HepG2 (cell line): ENCODE measurements at regions not wholly inside any gene's neighbourhood (a gene's known extent, or its start where the extent isn't known, plus 50 kb on each side); places are given as distances from the start of the nearest gene placed in this dataset.

ENCODE experiments used
- ATAC-seq: fragments of 200-7000 bp; cut with Tn5 transposase; 3 replicates; pipeline ENCODE4 v1.9.1; 2020; ENCODE audit warnings: mild to moderate bottlenecking, moderate library complexity
- BruUV-seq: library from RNA; stranded (reverse); fragments of 400-500 nt; replicated peaks from 2 replicates; lab custom pipeline; 2021; lab: Mats Ljungman, UMichigan
- CTCF ChIA-PET: fragments of 300-600 bp; formaldehyde crosslinking; extraction: SDS; loops from one replicate; lab custom pipeline; 2021; ENCODE audit warnings: low total read pairs, inconsistent platforms, low intra/inter-chr PET ratio; lab: Yijun Ruan, JAX
- POLR2A ChIA-PET: fragments of 350-600 bp; sonication (Branson Sonifier 250); formaldehyde crosslinking; loops from one replicate; lab custom pipeline; 2020; ENCODE audit warnings: antibody characterized with exemption, inconsistent platforms; lab: Yijun Ruan, JAX
- DNase-seq: peaks from one replicate; pipeline ENCODE4 v3.0.0-alpha.2; 2015; ENCODE audit warnings: low spot score
- FAIRE-seq: peaks from 3 replicates; lab custom pipeline; 2011; peaks lifted over from hg19 to GRCh38; lab: Jason Lieb, UNC
- H2AFZ ChIP-seq: one replicate; pipeline ENCODE4 v1.6.1; 2011; ENCODE audit warnings: low read length, inconsistent platforms
- H3K27ac ChIP-seq: fragments of 300-600 bp; 3 replicates; pipeline ENCODE4 v1.8.0; 2011; ENCODE audit warnings: mixed run types, mild to moderate bottlenecking, mixed read lengths, low read length, inconsistent platforms; ENCODE audit not compliant: insufficient read depth; ENCODE audit errors: extremely low read length
- H3K27me3 ChIP-seq, 2 experiments: fragments of 200-600 bp in 1 of 2; 2 replicates in 1 of 2; 3 replicates in 1 of 2; pipeline versions ENCODE4 v1.6.0 to v1.8.0; 2011; ENCODE audit warnings: low read length in 2 of 2, mild to moderate bottlenecking in 2 of 2, moderate library complexity in 2 of 2, inconsistent platforms in 1 of 2; ENCODE audit not compliant: insufficient read depth in 2 of 2, control insufficient read depth in 1 of 2
- H3K36me3 ChIP-seq, 2 experiments: fragments of 200-600 bp in 1 of 2; replicated peaks in 1 of 2; 2 replicates in 1 of 2; 3 replicates in 1 of 2; pipeline versions ENCODE4 v1.5.1 to v1.8.0; 2011; ENCODE audit warnings: low read length in 2 of 2, inconsistent platforms in 1 of 2; ENCODE audit not compliant: insufficient read depth in 2 of 2, control insufficient read depth in 1 of 2
- H3K4me1 ChIP-seq: 2 replicates; pipeline ENCODE4 v1.5.1; 2012; ENCODE audit warnings: low read length, inconsistent platforms; ENCODE audit not compliant: insufficient read depth
- H3K4me2 ChIP-seq: 2 replicates; pipeline ENCODE4 v1.6.0; 2011; ENCODE audit warnings: low read depth, low read length, inconsistent platforms
- H3K4me3 ChIP-seq, 3 experiments: fragments of 200-600 bp in 1 of 3; sonication (generic), shearing (Covaris generic) in 1 of 3; replicated peaks in 1 of 3; 2 replicates each; pipeline ENCODE4 v1.5.1; 2011 to 2016; ENCODE audit warnings: low read length in 3 of 3, inconsistent platforms in 2 of 3, low read depth in 2 of 3, mild to moderate bottlenecking in 2 of 3, control low read depth in 1 of 3, mixed read lengths in 1 of 3; ENCODE audit not compliant: insufficient read depth in 1 of 3
- H3K79me2 ChIP-seq: one replicate; pipeline ENCODE4 v1.6.1; 2011; ENCODE audit warnings: low read length, inconsistent platforms; ENCODE audit not compliant: insufficient read depth
- H3K9ac ChIP-seq: 2 replicates; pipeline ENCODE4 v1.6.0; 2011; ENCODE audit warnings: mild to moderate bottlenecking, low read depth, low read length, inconsistent platforms; ENCODE audit not compliant: insufficient read depth
- H3K9me3 ChIP-seq: 2 replicates; pipeline ENCODE4 v1.5.1; 2012; ENCODE audit warnings: mild to moderate bottlenecking, low read length
- H4K20me1 ChIP-seq: 2 replicates; pipeline ENCODE4 v1.6.0; 2011; ENCODE audit warnings: inconsistent platforms, mild to moderate bottlenecking, low read length, moderate library complexity; ENCODE audit not compliant: insufficient read depth
- DNMT1 ChIP-seq: sonication (generic); formaldehyde crosslinking; IDR thresholded peaks from 2 replicates; pipeline ENCODE4 v1.5.1; 2020; ENCODE audit warnings: mild to moderate bottlenecking, missing genetic modification reagents
- DR1 ChIP-seq: sonication (generic); formaldehyde crosslinking; IDR thresholded peaks from 2 replicates; pipeline ENCODE4 v1.8.0; 2021; ENCODE audit warnings: mild to moderate bottlenecking, missing genetic modification reagents, inconsistent platforms
- FOXK2 ChIP-seq: fragments of 450-650 bp; IDR thresholded peaks from 2 replicates; pipeline ENCODE4 v1.6.1; 2016
- HHEX ChIP-seq: IDR thresholded peaks from 2 replicates; pipeline ENCODE4 v1.6.1; 2016; ENCODE audit warnings: control low read depth
- KDM1A ChIP-seq: IDR thresholded peaks from 2 replicates; pipeline ENCODE4 v1.6.1; 2016; ENCODE audit warnings: missing compliant biosample characterization
- KLF15 ChIP-seq: sonication (generic); formaldehyde crosslinking; IDR thresholded peaks from 2 replicates; pipeline ENCODE4 v1.8.1; 2023; ENCODE audit warnings: borderline replicate concordance, mild to moderate bottlenecking, inconsistent platforms, missing genetic modification reagents, mixed read lengths
- NAIF1 ChIP-seq: sonication (generic); formaldehyde crosslinking; IDR thresholded peaks from 2 replicates; pipeline ENCODE4 v1.5.0; 2020; ENCODE audit warnings: mild to moderate bottlenecking, missing genetic modification reagents, borderline replicate concordance
- U2AF2 ChIP-seq: fragments of 200-400 bp; formaldehyde crosslinking; IDR thresholded peaks from 2 replicates; pipeline ENCODE4 v1.6.1; 2017; ENCODE audit warnings: low read depth, mild to moderate bottlenecking, low read length
- ZFP90 ChIP-seq: sonication (generic); formaldehyde crosslinking; IDR thresholded peaks from 2 replicates; pipeline ENCODE4 v1.8.0; 2022; ENCODE audit warnings: missing genetic modification reagents, mild to moderate bottlenecking, inconsistent platforms, borderline replicate concordance
- ZNF446 ChIP-seq: sonication (generic); formaldehyde crosslinking; IDR thresholded peaks from 2 replicates; pipeline ENCODE4 v1.5.0; 2020; ENCODE audit warnings: mild to moderate bottlenecking, missing genetic modification reagents
- ZNF589 ChIP-seq: sonication (generic); formaldehyde crosslinking; conservative IDR thresholded peaks from 2 replicates; pipeline ENCODE4 v1.8.0; 2022; ENCODE audit warnings: mild to moderate bottlenecking, moderate library complexity, missing genetic modification reagents
- ZNF724P ChIP-seq: sonication (generic); formaldehyde crosslinking; IDR thresholded peaks from 2 replicates; pipeline ENCODE4 v1.8.0; 2022; ENCODE audit warnings: missing genetic modification reagents, borderline replicate concordance
- ZNF75D ChIP-seq: sonication (generic); formaldehyde crosslinking; IDR thresholded peaks from 2 replicates; pipeline ENCODE4 v1.8.1; 2023; ENCODE audit warnings: missing genetic modification reagents, mild to moderate bottlenecking, borderline replicate concordance
- ZSCAN31 ChIP-seq: sonication (generic); formaldehyde crosslinking; IDR thresholded peaks from 2 replicates; pipeline ENCODE4 v1.5.0; 2020; ENCODE audit warnings: low read depth, mild to moderate bottlenecking, missing genetic modification reagents
- WGBS: methylation state at CpG from one replicate; pipeline ENCODE4 v1.1.6; 2017; ENCODE audit warnings: low lambda C conversion rate; 5-methylcytosine and 5-hydroxymethylcytosine counted together
- in situ Hi-C: cut with HindIII; loops from 2 replicates; pipeline ENCODE4 v1.10.0; 2017; ENCODE audit warnings: low pct_unique_long_range_greater_than_20kb; ENCODE audit not compliant: extremely low pct_ligation_motif_present
- intact Hi-C: fragments of 100-400 bp; cut with micrococcal nuclease; formaldehyde crosslinking; loops from one replicate; pipeline ENCODE4 v1.10.0; 2022; ENCODE audit not compliant: unreplicated experiment
- TF ChIP-seq, protein P1 (sequence below): sonication (generic); IDR thresholded peaks from 2 replicates; pipeline ENCODE4 v1.6.1; 2016; ENCODE audit warnings: low read depth, borderline replicate concordance
- TF ChIP-seq, protein P2 (sequence below): sonication (generic); formaldehyde crosslinking; IDR thresholded peaks from 2 replicates; pipeline ENCODE4 v1.9.0; 2022; ENCODE audit warnings: missing genetic modification reagents, mild to moderate bottlenecking, borderline replicate concordance

DNA sequence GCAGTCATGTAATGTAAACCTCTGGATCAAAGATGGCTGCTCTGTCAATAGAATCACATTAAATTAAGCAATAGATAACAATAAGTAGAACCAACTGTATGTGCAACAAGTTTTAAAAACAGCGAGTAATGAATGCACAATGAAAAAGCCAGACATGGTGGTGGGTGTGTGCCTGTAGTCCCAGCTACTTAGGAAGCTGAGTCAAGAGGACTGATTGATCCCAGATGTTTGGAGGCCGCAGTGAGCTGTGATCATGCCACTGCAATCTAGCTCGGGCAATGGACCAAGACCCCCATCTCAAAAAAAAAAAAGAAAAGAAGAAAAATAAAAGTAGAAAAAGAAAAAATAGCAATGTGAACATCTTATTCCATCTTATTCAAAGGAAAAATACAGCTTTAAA, 558.7 kb upstream of the MMS22L start:
- Histone ChIP-seq H3K4me2 (no peak overlapping the region), H3K27ac (no peak overlapping the region), H3K4me1 (no peaks in the 10 kb centered on the region), H3K27me3 (no peaks in the 10 kb centered on the region), H4K20me1 (no peaks in the 10 kb centered on the region), H2AFZ (no peak overlapping the region), H3K9ac (no peak overlapping the region), H3K9me3 (no peaks in the 10 kb centered on the region), H3K4me3 (no peak overlapping the region), H3K36me3 (no peaks in the 10 kb centered on the region), H3K79me2 (no peaks in the 10 kb centered on the region)
- TF ChIP-seq FOXK2 (no peak), ZNF75D (CRISPR knock-in tag) (no peak), KLF15 (CRISPR knock-in tag) (no peak), ZNF446 (CRISPR knock-in tag) (no peak), ZNF589 (CRISPR knock-in tag) (no peak), U2AF2 (no peak)
- no peak for DNase-seq
- BruUV-seq: no TSS peak
- no peak for FAIRE-seq
- WGBS: 3% methylated on average over 3 of the region's 3 CpGs
- no peak for ATAC-seq
- CTCF ChIA-PET: no interaction called here
- in situ Hi-C loops (no loop called here), intact Hi-C loops (no loop called here)
- POLR2A ChIA-PET: no interaction called here

DNA sequence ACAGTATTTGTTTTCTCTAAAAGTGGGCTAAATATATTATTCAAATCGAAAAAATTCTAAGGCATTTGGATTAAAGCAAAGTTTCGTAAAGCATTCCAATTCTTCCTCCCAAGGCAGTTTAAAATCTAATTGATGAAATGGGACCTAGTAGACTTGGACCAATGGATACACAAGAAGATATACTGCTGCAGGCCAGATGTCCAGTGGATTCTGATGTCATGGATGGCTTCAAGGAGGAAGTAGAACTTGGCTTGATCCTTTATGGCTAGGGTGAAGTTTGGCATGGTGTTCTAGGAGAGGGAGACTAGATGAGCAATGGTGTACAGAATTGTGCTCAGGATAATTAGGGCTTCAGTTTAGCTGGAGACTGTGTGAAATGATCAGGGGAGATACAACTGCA, 559.5 kb upstream of the MMS22L start:
- intact Hi-C loops (no loop called here), in situ Hi-C loops (no loop called here)
- H2AFZ ChIP-seq: no peak overlapping the region
- H3K4me2 ChIP-seq: no peak overlapping the region
- H3K9me3 ChIP-seq: no peaks in the 10 kb centered on the region
- WGBS: 2% methylated on average over 2 of the region's 2 CpGs
- H3K27ac ChIP-seq: no peak overlapping the region
- no peak for DNase-seq
- no peaks in the 10 kb centered on the region for H3K27me3 ChIP-seq
- no peak for FAIRE-seq
- POLR2A ChIA-PET: no interaction called here
- CTCF ChIA-PET: no interaction called here
- H3K79me2 ChIP-seq: no peaks in the 10 kb centered on the region
- H3K4me1 ChIP-seq: no peaks in the 10 kb centered on the region
- H4K20me1 ChIP-seq: no peaks in the 10 kb centered on the region
- H3K9ac ChIP-seq: no peak overlapping the region
- no TSS peak for BruUV-seq
- ATAC-seq: no peak
- H3K4me3 ChIP-seq: no peak overlapping the region
- no peaks in the 10 kb centered on the region for H3K36me3 ChIP-seq
- no peak for TF ChIP-seq ZSCAN31 (CRISPR knock-in tag)
- TF ChIP-seq, protein P1, sequence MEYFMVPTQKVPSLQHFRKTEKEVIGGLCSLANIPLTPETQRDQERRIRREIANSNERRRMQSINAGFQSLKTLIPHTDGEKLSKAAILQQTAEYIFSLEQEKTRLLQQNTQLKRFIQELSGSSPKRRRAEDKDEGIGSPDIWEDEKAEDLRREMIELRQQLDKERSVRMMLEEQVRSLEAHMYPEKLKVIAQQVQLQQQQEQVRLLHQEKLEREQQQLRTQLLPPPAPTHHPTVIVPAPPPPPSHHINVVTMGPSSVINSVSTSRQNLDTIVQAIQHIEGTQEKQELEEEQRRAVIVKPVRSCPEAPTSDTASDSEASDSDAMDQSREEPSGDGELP: no peak
- no peak for TF ChIP-seq ZNF724P (CRISPR knock-in tag)
- no peak for TF ChIP-seq ZFP90 (CRISPR knock-in tag)
- TF ChIP-seq, protein P2, sequence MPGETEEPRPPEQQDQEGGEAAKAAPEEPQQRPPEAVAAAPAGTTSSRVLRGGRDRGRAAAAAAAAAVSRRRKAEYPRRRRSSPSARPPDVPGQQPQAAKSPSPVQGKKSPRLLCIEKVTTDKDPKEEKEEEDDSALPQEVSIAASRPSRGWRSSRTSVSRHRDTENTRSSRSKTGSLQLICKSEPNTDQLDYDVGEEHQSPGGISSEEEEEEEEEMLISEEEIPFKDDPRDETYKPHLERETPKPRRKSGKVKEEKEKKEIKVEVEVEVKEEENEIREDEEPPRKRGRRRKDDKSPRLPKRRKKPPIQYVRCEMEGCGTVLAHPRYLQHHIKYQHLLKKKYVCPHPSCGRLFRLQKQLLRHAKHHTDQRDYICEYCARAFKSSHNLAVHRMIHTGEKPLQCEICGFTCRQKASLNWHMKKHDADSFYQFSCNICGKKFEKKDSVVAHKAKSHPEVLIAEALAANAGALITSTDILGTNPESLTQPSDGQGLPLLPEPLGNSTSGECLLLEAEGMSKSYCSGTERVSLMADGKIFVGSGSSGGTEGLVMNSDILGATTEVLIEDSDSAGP (CRISPR knock-in tag): no peak
- TF ChIP-seq DR1 (CRISPR knock-in tag): no peak
- TF ChIP-seq KDM1A: no peak
- no peak for TF ChIP-seq HHEX (CRISPR knock-in tag)
- TF ChIP-seq NAIF1: no peak
- no peak for TF ChIP-seq DNMT1 (CRISPR knock-in tag)
